GM19099 (cell line): ENCODE measurements at regions not wholly inside any gene's neighbourhood (a gene's known extent, or its start where the extent isn't known, plus 50 kb on each side); places are given as distances from the start of the nearest gene placed in this dataset.

Experiments used
- POLR2A ChIP-seq: IDR thresholded peaks from 3 replicates; pipeline ENCODE4 v1.6.1; 2011; ENCODE audit warnings: low read depth; ENCODE audit not compliant: insufficient read length; ENCODE audit errors: extremely low read depth

DNA sequence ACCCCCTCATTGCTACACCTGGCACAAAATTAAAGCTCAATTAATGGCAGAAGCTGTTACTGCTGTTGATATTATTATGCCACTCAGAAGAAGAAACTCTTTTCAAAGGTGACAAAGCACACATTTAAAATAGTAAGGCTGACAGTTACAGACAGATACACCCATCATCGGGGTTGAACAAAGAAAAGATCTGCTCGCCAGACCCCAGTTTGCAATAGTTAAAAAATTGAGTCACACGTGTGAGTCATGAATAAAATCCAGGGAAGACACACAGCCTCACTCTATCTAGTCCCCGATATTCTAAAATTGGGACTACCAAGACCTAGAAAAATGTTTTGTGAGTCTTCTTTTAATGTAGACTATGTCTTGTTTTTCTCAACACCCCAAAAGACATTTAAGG is 330.0 kb upstream of the SOX9 start:
- no peak for TF ChIP-seq POLR2A

DNA sequence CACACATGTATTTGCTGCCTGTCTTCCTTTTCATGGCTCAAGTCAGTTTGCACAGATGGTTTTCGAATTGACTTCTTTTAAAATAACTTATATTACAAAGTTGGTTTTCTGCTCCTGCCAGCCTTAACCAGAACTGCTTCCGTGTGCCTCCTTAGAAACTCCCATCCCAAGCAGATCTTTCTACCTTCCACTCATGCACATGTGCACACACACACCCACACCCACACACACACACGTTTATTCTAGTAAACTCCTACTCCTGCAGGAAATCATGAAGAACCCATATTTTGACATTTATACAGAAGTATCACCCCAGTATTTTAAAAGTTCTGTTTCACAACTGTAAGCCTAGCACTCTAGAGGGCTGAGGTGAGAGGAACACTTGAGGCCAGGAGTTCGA is 329.5 kb upstream of the SOX9 start:
- TF ChIP-seq POLR2A, result no peak

DNA sequence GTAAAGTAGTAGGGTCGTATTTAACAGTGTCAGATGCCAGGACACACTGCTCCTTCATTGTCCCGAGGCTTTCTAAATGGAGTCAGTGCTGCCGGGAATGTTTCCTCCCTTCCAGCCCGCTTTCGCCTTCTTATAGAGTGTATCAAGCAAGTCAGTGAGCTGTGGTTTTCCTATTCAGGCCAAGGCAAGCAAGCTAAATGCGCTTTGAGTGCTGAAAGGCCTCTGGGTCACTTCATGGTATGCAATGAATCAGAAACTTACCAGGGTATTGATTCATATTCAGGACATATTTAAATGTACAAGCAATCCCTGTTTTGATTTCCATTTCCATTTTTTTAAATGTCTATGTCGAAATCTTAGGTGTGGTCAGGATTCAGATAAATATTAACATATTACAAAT is 327.9 kb upstream of the SOX9 start:
- no peak for TF ChIP-seq POLR2A

DNA sequence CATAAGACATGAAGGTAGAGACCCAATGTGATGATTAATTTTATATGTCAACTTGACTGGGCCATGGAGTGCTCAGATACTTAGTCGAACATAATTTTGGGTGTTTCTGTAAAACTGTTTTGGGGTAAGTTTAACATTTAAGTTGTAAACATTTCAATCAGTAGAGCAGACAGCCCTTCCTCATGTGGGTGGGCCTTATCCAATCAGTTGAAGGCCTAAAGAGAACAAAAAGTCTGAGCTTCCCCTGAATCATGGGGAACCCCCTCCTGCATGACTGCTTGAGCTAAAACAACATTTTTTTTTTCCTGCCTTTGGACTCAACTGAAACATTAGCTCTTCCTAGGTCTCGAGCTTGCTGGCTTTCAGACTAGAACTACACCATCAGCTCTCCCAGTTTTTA is 327.3 kb upstream of the SOX9 start:
- TF ChIP-seq POLR2A, result no peak

DNA sequence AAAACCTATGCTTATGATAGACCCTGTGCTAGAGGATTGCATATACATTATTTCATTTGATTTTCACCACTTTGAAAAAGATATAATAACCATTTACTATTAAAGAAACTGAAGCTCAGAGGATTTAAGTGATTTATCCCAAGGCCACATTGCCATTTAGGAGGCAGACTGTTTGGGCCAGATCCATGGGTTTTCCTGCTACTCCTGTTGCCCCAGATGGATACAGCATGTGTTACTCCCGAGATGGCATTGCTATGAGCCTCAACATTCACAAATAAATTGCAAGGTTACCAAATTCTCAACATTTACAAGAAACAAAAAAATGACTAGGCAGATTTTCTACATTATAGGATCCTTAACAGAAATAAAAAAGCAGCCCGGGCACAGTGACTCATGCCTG is 322.1 kb upstream of the SOX9 start:
- TF ChIP-seq POLR2A, result no peak

DNA sequence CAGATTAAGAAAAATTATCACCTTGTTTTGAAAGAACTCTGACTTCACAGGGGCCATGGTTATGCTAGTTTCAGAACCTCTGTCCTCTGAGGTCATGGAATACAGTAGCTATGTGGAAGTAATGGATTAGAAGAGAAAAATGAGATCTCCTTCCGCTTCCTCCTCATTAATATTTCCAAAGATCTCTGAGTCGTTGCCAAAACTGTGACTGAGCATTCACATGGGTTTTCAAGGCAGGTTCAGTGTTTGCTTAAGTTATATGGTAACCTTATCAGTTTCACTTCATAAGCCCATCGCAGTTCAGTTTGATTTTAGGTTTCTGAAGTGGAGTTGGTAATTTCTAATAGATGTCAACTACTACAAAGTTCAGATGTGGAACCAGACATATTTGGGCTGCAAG is 321.2 kb upstream of the SOX9 start:
- TF ChIP-seq POLR2A, result no peak

DNA sequence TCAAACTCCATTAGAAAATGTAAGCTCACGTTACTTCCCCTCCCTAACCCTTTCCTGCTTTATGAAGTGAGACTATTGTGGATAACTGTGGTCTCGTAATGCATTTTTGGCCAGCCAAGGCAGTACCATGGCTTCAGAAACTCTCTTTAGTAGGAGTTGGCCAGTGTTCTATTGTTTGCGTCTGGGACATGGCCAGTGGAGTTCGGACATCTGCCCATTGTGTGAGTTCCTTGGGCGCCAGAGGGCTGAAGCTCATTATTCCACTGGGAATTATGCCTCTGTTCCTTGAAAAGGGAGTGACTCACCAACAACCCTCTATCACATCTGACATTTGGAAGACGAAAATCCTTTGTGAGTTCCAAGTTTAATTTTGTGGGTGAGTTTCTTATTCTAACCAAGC is 319.5 kb upstream of the SOX9 start:
- no peak for TF ChIP-seq POLR2A

DNA sequence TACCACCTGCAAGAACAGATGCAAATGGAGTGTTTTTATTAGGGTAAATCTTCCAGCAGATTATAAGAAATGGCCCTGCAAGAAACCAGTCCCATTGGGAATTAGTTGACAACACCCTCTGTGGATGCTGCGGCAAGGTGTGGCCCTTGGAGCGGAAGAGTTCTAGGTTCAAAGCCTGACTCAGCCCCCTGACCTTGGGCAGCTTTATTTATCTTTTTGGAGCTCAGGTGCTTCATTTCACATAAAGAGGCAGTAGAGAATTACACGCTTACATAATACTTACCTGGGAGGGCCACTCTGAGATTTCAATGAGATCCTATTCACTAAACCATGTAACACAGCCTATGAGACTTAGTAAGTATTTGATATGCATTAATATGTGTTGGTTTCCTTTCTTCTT is 318.2 kb upstream of the SOX9 start:
- TF ChIP-seq POLR2A, result no peak

DNA sequence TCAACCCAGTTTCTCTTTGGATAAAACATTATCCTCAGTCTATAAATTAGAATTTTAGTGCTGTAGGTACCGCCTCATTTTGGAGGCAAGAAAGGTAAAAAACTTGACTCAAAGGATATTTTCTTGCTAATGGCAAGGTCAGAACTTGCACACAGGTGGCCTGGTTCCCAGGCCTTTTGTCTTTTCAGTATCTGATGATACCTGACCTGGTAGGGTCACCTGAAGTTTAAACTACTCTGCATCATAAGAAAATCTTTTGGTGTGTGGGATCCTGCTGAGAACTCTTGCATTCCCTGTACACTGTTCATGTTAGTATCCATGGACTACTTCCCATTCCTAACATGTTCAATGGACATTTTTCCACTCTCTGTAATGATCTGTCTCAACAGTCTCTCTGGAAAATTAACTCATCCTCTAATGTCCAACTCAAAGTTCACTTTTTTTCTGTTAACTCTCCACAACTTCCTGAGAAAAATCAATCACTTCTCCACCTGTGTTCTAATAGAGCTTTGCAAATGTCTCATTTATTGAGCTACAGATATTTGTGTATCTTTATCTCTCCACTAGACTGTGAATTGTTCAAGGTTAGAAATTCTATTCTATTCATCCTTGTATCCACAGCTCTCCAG is 317.1 kb upstream of the SOX9 start:
- TF ChIP-seq POLR2A, result no peak

DNA sequence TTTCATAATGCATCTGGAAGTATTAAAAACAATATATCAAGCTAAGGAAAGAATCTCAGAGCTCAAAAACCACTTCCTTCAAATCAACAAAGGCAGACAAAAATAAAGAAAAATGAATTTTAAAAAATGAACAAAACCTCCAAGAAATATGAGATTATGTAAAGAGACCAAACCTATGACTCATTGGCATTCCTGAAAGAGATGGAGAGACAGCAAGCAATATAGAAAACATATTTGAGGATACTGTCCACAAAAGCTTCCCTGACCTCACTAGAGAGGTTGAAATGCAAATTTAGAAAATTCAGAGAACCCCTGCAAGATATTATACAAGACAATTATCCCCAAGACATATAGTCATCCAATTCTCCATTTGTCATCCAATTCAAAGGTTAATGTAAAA is 311.3 kb upstream of the SOX9 start:
- TF ChIP-seq POLR2A, result no peak

DNA sequence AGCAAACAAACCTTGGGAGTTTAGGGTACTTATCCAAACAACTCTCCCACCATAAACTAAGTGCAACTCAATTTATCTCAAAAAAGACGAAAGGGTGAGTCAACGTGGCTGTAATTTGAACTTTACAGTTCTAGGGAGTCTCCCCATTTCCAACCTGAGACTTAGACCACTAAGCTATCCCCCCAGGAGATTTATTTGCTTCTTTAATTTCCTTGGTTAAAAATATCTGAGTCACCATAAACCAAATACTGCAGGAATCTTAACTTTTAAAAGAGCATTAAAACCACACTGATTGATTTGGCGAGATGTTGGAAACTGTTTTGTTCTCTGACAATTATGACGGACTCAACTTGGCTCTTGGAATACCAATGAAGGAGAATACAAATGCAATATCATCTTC is 299.3 kb upstream of the SOX9 start:
- no peak for TF ChIP-seq POLR2A

DNA sequence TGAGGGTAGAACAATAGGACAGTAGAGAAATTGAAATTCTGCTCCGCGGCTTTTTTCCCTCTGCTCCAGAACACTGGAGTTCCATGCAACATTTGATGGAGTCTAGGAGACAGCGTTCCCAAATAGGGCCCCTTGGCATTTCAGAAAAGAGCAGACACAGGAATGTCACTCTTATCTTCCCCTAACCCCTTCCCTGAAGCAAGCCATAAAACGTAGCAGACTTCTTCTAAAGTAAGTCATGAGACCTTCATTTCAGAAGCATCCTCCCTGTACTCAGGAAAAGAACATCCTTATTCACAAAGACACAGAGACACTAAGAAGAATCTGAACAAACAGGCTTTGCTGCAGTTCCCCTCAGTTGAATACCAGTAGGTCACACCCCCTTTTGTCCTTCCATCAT is 296.1 kb upstream of the SOX9 start:
- no peak for TF ChIP-seq POLR2A

DNA sequence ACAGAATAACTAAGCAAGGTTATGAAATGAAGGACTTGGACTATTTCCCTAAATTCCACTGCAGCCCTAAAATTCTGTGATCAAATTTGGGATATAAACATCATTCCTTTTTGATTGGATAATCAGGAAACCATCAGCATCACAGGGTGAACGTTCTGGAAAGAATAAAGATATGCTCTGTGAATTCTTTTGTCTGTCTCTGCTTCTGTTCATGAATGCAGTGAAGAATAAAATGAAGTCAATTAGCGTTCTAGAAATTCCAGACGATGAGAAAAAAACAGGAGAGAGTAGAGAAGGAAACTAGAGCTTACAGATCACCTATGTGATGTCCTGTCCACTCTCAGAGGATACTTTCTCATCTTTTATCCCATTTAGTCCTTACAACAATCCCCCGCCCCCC is 295.1 kb upstream of the SOX9 start:
- no peak for TF ChIP-seq POLR2A

DNA sequence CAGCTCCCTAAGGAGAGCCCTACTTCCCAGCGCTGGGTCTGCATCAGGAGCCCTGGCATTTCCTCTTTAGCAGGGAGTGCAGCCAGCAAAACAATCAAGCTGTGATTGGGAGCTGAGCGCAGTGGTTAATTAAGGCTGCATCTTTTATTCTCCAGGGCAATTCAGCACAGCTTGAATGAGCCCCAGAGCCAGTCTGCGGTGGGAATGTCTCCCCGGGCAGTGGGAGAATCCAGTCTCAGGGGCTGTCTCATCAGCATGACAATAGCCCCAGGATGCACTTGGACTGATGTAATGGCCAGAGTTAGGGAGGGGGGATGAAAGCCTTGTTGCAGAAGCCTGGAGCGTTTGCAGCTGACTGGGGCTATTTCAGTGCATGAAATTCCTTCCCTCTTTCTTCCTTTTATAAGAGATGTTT is 292.6 kb upstream of the SOX9 start:
- no peak for TF ChIP-seq POLR2A

DNA sequence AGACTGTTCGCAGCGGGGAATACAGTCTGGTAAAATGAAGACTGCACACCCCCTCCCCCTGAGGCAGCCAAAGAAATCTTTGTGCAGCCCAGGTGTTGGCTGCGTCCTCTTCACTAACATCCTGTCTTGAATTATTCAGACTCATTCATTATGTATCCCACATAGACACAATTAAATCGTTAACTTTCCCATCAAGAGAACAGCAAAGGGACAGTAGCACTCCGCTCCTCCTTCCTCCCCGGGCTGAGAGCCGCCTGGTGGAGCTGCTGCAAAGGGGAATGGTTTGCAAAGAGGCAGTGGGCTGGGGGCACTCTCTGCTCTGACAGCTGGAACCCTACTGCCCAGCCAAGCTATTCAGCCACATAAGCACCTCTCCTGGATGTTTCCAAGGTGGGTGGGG is 290.0 kb upstream of the SOX9 start:
- TF ChIP-seq POLR2A, result no peak

DNA sequence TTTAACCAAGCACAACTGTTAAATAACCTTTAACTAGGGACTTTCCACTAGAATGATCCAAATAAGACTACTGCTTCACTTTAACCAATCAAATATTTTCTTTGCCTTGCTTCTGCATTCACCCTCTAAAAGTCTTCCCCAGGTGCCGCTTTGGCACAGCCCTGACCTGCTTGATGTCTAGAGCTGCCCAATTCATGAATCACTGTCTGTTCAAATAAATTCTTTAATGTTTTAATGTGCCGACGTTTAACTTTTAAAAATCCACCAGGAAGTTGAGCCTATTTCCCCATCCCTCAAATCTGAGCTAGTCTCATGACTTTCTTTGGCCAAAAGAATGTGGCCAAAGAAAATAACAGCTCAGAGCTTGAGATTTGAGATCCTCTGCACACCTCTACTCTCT is 277.8 kb upstream of the SOX9 start:
- TF ChIP-seq POLR2A, result no peak

DNA sequence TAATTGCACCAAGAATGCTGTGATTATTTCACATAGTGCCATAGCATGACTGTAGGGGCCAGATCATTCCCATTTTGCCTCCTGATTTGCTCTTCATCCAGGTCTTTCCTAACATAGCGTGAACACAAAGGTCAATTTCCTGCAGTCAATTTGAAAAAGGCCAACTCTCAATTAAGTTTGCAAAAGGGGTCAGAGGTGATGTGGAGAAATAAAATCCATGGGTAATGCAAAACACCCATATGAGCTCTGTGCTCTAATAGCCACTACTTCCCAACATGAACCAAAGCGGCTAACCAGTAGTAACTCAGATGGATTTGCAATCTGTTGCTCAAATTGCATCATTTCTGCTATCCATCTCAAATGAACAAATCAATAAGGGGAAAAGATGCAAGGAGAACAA is 275.5 kb upstream of the SOX9 start:
- no peak for TF ChIP-seq POLR2A
